IPS-NIHi11 (cell line): ENCODE measurements at regions not wholly inside any gene's neighbourhood (a gene's known extent, or its start where the extent isn't known, plus 50 kb on each side); places are given as distances from the start of the nearest gene placed in this dataset.
"Not testable (repeated sequence)": the region's sequence is repeated elsewhere in the genome, so short reads cannot be mapped to it uniquely, and the experiment has no call there.

Experiments used
- DNase-seq: peaks from one replicate; pipeline ENCODE4 v3.0.0; 2012; ENCODE audit warnings: mixed read lengths, low spot score

- no peak for DNase-seq
Measured at GRCh38 chr12:97616946-97617345, 154.3 kb downstream of the RMST start.

GRCh38 chr12:97628962-97629361 is 166.4 kb downstream of the RMST start:
- no peak for DNase-seq

GRCh38 chr12:97629382-97629781 is 166.8 kb downstream of the RMST start:
- no peak for DNase-seq

GRCh38 chr12:97630356-97630755 is 167.8 kb downstream of the RMST start:
- no peak for DNase-seq

GRCh38 chr12:97630875-97631274 is 168.3 kb downstream of the RMST start:
- DNase-seq = no peak

- DNase-seq = no peak
Measured at GRCh38 chr12:97637770-97638169, 175.2 kb downstream of the RMST start.

GRCh38 chr12:97638739-97639138 is 176.1 kb downstream of the RMST start:
- DNase-seq = no peak

GRCh38 chr12:97639702-97640101 is 177.1 kb downstream of the RMST start:
- DNase-seq = no peak

- no peak for DNase-seq
Measured at GRCh38 chr12:97640826-97641225, 178.2 kb downstream of the RMST start.

GRCh38 chr12:97642911-97643310 is 180.3 kb downstream of the RMST start:
- DNase-seq = no peak

GRCh38 chr12:97643924-97644323 is 181.3 kb downstream of the RMST start:
- DNase-seq = no peak

GRCh38 chr12:97645726-97646125 is 183.1 kb downstream of the RMST start:
- DNase-seq = no peak

GRCh38 chr12:97647142-97647541 is 184.5 kb downstream of the RMST start:
- DNase-seq = no peak

GRCh38 chr12:97650242-97650641 is 187.6 kb downstream of the RMST start:
- no peak for DNase-seq

- DNase-seq = not testable (repeated sequence)
Measured at GRCh38 chr12:97656548-97656947, 193.9 kb downstream of the RMST start.

GRCh38 chr12:97659117-97659880 is 196.7 kb downstream of the RMST start:
- DNase-seq = no peak

GRCh38 chr12:97666263-97666662 is 203.7 kb downstream of the RMST start:
- DNase-seq = no peak

GRCh38 chr12:97672870-97673269 is 210.3 kb downstream of the RMST start:
- DNase-seq = no peak

GRCh38 chr12:97680751-97681150 is 218.1 kb downstream of the RMST start:
- no peak for DNase-seq

- no peak for DNase-seq
Measured at GRCh38 chr12:97681612-97682504, 219.3 kb downstream of the RMST start.

GRCh38 chr12:97685360-97685759 is 222.8 kb downstream of the RMST start:
- DNase-seq = no peak

GRCh38 chr12:97701901-97702300 is 239.3 kb downstream of the RMST start:
- DNase-seq = peak; percentile 10

- no peak for DNase-seq
Measured at GRCh38 chr12:97711392-97711791, 248.8 kb downstream of the RMST start.
